ENCODE measurements at regions not wholly inside any gene's neighbourhood (a gene's known extent, or its start where the extent isn't known, plus 50 kb on each side); places are given as distances from the start of the nearest gene placed in this dataset.

- intact Hi-C loops (cut with micrococcal nuclease; ENCODE audit: unreplicated experiment) = no loop called here
- Mint-ChIP-seq H3K4me1 (ENCODE audit: low read depth, unreplicated experiment) (no peaks in the 10 kb centered on the region), H3K36me3 (ENCODE audit: insufficient read depth, unreplicated experiment) (no peaks in the 10 kb centered on the region), H3K27ac (ENCODE audit: unreplicated experiment) (no peak overlapping the region), H3K27me3 (ENCODE audit: unreplicated experiment) (no peaks in the 10 kb centered on the region), H3K4me3 (ENCODE audit: low read depth, unreplicated experiment) (no peak overlapping the region), H3K9me3 (ENCODE audit: low read depth, unreplicated experiment) (peaks cover 10% of the 10 kb centered on the region)
- CTCF ChIA-PET = no interaction called here
- no peak for TF ChIP-seq CTCF (IDR thresholded peaks at IDR 0.05; ENCODE audit: unreplicated experiment)
- DNase-seq = no peak
- no TSS peak for BruUV-seq (replicated peaks)
Observed at GRCh38 chr6:65996096-65996495, 289.1 kb upstream of the EYS start.

GRCh38 chr6:65989676-65990075, 282.6 kb upstream of the EYS start:
- CTCF ChIA-PET = no interaction called here
- no peak for DNase-seq
- no peaks in the 10 kb centered on the region for H3K4me1 Mint-ChIP-seq (ENCODE audit: low read depth, unreplicated experiment)
- H3K27ac Mint-ChIP-seq (ENCODE audit: unreplicated experiment) = no peak overlapping the region
- intact Hi-C loops (cut with micrococcal nuclease; ENCODE audit: unreplicated experiment) = no loop called here
- no TSS peak for BruUV-seq (replicated peaks)
- no peak overlapping the region for H3K4me3 Mint-ChIP-seq (ENCODE audit: low read depth, unreplicated experiment)
- H3K36me3 Mint-ChIP-seq (ENCODE audit: insufficient read depth, unreplicated experiment) = no peaks in the 10 kb centered on the region
- peaks cover 11% of the 10 kb centered on the region for H3K9me3 Mint-ChIP-seq (ENCODE audit: low read depth, unreplicated experiment)
- no peaks in the 10 kb centered on the region for H3K27me3 Mint-ChIP-seq (ENCODE audit: unreplicated experiment)
- no peak for TF ChIP-seq CTCF (IDR thresholded peaks at IDR 0.05; ENCODE audit: unreplicated experiment)

GRCh38 chr6:65988006-65988405, 281.0 kb upstream of the EYS start:
- no peak overlapping the region for H3K27ac Mint-ChIP-seq (ENCODE audit: unreplicated experiment)
- H3K4me3 Mint-ChIP-seq (ENCODE audit: low read depth, unreplicated experiment) = no peak overlapping the region
- intact Hi-C loops (cut with micrococcal nuclease; ENCODE audit: unreplicated experiment) = no loop called here
- TF ChIP-seq CTCF (IDR thresholded peaks at IDR 0.05; ENCODE audit: unreplicated experiment) = no peak
- no peak for DNase-seq
- CTCF ChIA-PET = no interaction called here
- BruUV-seq (replicated peaks) = no TSS peak
- no peaks in the 10 kb centered on the region for H3K27me3 Mint-ChIP-seq (ENCODE audit: unreplicated experiment)
- peaks cover 11% of the 10 kb centered on the region for H3K9me3 Mint-ChIP-seq (ENCODE audit: low read depth, unreplicated experiment)
- no peaks in the 10 kb centered on the region for H3K4me1 Mint-ChIP-seq (ENCODE audit: low read depth, unreplicated experiment)
- no peaks in the 10 kb centered on the region for H3K36me3 Mint-ChIP-seq (ENCODE audit: insufficient read depth, unreplicated experiment)

GRCh38 chr6:65984089-65984488, 277.1 kb upstream of the EYS start:
- no TSS peak for BruUV-seq (replicated peaks)
- intact Hi-C loops (cut with micrococcal nuclease; ENCODE audit: unreplicated experiment) = no loop called here

More at GRCh38 chr6:65984089-65984488, 277.1 kb upstream of the EYS start:
- DNase-seq = no peak
- Mint-ChIP-seq H3K27me3 (ENCODE audit: unreplicated experiment) (no peaks in the 10 kb centered on the region), H3K36me3 (ENCODE audit: insufficient read depth, unreplicated experiment) (no peaks in the 10 kb centered on the region), H3K4me3 (ENCODE audit: low read depth, unreplicated experiment) (no peak overlapping the region), H3K4me1 (ENCODE audit: low read depth, unreplicated experiment) (no peaks in the 10 kb centered on the region), H3K27ac (ENCODE audit: unreplicated experiment) (no peak overlapping the region), H3K9me3 (ENCODE audit: low read depth, unreplicated experiment) (peaks cover 21% of the 10 kb centered on the region)
- TF ChIP-seq CTCF (IDR thresholded peaks at IDR 0.05; ENCODE audit: unreplicated experiment) = no peak
- CTCF ChIA-PET = no interaction called here

Data from Calu3 (cell line).